A673 (cell line): ENCODE measurements at regions not wholly inside any gene's neighbourhood (a gene's known extent, or its start where the extent isn't known, plus 50 kb on each side); places are given as distances from the start of the nearest gene placed in this dataset.

Experiments
- EZH2 ChIP-seq: fragments of 200-600 bp; sonication (generic); IDR thresholded peaks from 2 replicates; pipeline ENCODE4 v1.6.1; 2017; ENCODE audit warnings: borderline replicate concordance, low read depth, mild to moderate bottlenecking, mixed read lengths, antibody characterized with exemption, low read length; ENCODE audit not compliant: poor library complexity, severe bottlenecking
- TF ChIP-seq, protein P1 (sequence below): fragments of 300-800, 200-600 bp; sonication (generic); conservative IDR thresholded peaks from 2 replicates; pipeline ENCODE4 v1.5.1; 2017; ENCODE audit warnings: low read depth, mild to moderate bottlenecking, antibody characterized with exemption, low read length, moderate library complexity, mixed read lengths

DNA sequence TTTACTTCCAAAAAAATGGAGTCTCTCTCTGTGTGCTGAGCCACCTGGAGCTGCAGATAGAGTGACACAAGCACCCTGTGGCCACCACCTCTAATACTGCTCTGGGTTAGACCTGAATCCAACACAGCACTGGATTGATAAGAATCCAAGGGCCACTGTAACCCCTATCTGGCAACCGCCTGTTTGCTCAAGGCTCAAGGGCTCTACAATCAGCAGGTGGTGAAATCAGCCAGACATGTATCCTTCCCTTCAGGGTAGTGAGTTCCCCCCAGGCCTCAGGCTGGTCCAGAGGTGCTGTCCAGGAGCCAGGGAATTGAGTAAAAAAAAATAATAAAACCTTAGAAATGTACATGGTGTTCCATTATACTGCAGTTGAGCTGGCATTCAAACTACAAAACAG, 509.0 kb downstream of the KIF4B start:
- TF ChIP-seq, protein P1, sequence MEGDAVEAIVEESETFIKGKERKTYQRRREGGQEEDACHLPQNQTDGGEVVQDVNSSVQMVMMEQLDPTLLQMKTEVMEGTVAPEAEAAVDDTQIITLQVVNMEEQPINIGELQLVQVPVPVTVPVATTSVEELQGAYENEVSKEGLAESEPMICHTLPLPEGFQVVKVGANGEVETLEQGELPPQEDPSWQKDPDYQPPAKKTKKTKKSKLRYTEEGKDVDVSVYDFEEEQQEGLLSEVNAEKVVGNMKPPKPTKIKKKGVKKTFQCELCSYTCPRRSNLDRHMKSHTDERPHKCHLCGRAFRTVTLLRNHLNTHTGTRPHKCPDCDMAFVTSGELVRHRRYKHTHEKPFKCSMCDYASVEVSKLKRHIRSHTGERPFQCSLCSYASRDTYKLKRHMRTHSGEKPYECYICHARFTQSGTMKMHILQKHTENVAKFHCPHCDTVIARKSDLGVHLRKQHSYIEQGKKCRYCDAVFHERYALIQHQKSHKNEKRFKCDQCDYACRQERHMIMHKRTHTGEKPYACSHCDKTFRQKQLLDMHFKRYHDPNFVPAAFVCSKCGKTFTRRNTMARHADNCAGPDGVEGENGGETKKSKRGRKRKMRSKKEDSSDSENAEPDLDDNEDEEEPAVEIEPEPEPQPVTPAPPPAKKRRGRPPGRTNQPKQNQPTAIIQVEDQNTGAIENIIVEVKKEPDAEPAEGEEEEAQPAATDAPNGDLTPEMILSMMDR = no peak
- no peak for TF ChIP-seq EZH2
